ENCODE measurements at regions not wholly inside any gene's neighbourhood (a gene's known extent, or its start where the extent isn't known, plus 50 kb on each side); places are given as distances from the start of the nearest gene placed in this dataset.

GRCh38 chr10:58070956-58071355, 196.7 kb downstream of the IPMK start:
- H3K27ac ChIP-seq = no peak overlapping the region
- no peaks in the 10 kb centered on the region for H3K9me3 ChIP-seq
- no peaks in the 10 kb centered on the region for H3K36me3 ChIP-seq
- TF ChIP-seq POLR2A (IDR thresholded peaks at IDR 0.05) (no peak), POLR2AphosphoS5 (IDR thresholded peaks at IDR 0.05) (no peak), EP300 (IDR thresholded peaks at IDR 0.05) (no peak)
- TF ChIP-seq, protein P1, sequence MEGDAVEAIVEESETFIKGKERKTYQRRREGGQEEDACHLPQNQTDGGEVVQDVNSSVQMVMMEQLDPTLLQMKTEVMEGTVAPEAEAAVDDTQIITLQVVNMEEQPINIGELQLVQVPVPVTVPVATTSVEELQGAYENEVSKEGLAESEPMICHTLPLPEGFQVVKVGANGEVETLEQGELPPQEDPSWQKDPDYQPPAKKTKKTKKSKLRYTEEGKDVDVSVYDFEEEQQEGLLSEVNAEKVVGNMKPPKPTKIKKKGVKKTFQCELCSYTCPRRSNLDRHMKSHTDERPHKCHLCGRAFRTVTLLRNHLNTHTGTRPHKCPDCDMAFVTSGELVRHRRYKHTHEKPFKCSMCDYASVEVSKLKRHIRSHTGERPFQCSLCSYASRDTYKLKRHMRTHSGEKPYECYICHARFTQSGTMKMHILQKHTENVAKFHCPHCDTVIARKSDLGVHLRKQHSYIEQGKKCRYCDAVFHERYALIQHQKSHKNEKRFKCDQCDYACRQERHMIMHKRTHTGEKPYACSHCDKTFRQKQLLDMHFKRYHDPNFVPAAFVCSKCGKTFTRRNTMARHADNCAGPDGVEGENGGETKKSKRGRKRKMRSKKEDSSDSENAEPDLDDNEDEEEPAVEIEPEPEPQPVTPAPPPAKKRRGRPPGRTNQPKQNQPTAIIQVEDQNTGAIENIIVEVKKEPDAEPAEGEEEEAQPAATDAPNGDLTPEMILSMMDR (IDR thresholded peaks at IDR 0.05) = no peak
- no peaks in the 10 kb centered on the region for H3K4me1 ChIP-seq
- DNase-seq = no peak
- no peaks in the 10 kb centered on the region for H3K27me3 ChIP-seq
- WGBS, 2 donors = 86 to 87% methylated on average over 6 of the region's 6 CpGs
- intact Hi-C loops (cut with DNase I) = no loop called here
- H3K4me3 ChIP-seq = no peak overlapping the region

GRCh38 chr10:58068809-58069208, 198.9 kb downstream of the IPMK start:
- no peak for DNase-seq
- Histone ChIP-seq H3K36me3 (no peaks in the 10 kb centered on the region), H3K4me3 (no peak overlapping the region), H3K4me1 (no peaks in the 10 kb centered on the region), H3K9me3 (no peaks in the 10 kb centered on the region), H3K27me3 (no peaks in the 10 kb centered on the region), H3K27ac (no peak overlapping the region)
- no peak for TF ChIP-seq POLR2AphosphoS5 (IDR thresholded peaks at IDR 0.05)
- no peak for TF ChIP-seq EP300 (IDR thresholded peaks at IDR 0.05)
- no peak for TF ChIP-seq POLR2A (IDR thresholded peaks at IDR 0.05)
- TF ChIP-seq, protein P1 (IDR thresholded peaks at IDR 0.05) = no peak
- WGBS, 2 donors = 95 to 96% methylated on average over 2 of the region's 2 CpGs
- intact Hi-C loops (cut with DNase I) = loop anchor here (10.0 kb wide), 1 partner anchor 734 kb away; no protein-coding TSS in a partner anchor

DNA sequence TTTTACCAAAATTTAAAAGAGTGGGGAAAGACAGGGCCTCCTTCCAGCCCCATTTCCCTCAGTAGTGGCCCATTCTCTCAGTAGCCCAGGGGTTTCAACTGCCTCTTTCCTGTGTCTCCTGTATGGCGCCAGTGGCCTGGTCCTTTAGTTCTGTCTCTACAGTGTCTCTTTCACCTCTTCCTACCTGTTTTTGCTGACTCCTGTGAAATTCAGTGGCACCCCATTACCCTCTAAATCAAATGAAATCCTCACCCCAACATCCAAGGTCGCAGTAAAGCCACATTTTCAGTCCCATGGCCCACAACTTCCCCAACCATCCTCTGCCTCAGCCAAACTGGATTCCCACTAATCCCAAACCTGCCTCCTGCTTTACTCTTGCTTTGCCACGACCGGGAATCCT, 200.7 kb downstream of the IPMK start:
- Histone ChIP-seq H3K27me3 (no peaks in the 10 kb centered on the region), H3K4me3 (no peak overlapping the region), H3K4me1 (no peaks in the 10 kb centered on the region), H3K27ac (no peak overlapping the region), H3K36me3 (no peaks in the 10 kb centered on the region), H3K9me3 (no peaks in the 10 kb centered on the region)
- 62 to 86% methylated on average over 4 of the region's 4 CpGs for WGBS, 2 donors
- DNase-seq = no peak
- TF ChIP-seq POLR2AphosphoS5 (IDR thresholded peaks at IDR 0.05) = no peak
- TF ChIP-seq, protein P1 (IDR thresholded peaks at IDR 0.05) = no peak
- TF ChIP-seq EP300 (IDR thresholded peaks at IDR 0.05) = no peak
- no peak for TF ChIP-seq POLR2A (IDR thresholded peaks at IDR 0.05)
- intact Hi-C loops (cut with DNase I) = loop anchor here (10.0 kb wide), 1 partner anchor 732 kb away; no protein-coding TSS in a partner anchor

DNA sequence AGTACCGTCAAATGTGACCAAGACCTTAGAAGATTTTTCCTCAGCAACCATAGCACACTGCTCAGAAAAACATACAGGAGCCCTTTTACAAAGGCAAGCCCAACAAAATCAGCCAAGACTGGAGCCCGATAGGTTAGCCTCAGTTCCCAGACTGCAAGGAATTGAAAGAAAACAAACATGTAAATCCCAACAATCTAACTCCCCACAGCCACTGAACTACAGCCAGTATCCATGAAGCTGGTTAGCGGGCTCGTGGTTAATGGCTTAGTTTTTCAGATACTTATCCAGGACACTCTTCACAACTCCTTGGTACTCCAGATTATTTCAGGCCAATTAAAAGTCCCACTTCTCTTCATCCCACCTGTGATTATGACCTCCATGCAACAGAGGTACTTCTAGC, 201.6 kb downstream of the IPMK start:
- Histone ChIP-seq H3K9me3 (no peaks in the 10 kb centered on the region), H3K27me3 (no peaks in the 10 kb centered on the region), H3K36me3 (no peaks in the 10 kb centered on the region), H3K4me3 (no peak overlapping the region), H3K27ac (no peak overlapping the region), H3K4me1 (no peaks in the 10 kb centered on the region)
- intact Hi-C loops (cut with DNase I) = loop anchor here (10.0 kb wide), 1 partner anchor 731 kb away; no protein-coding TSS in a partner anchor
- TF ChIP-seq, protein P1 (IDR thresholded peaks at IDR 0.05) = no peak
- TF ChIP-seq EP300 (IDR thresholded peaks at IDR 0.05) = no peak
- no peak for TF ChIP-seq POLR2AphosphoS5 (IDR thresholded peaks at IDR 0.05)
- TF ChIP-seq POLR2A (IDR thresholded peaks at IDR 0.05) = no peak
- 62 to 72% methylated on average over 4 of the region's 4 CpGs for WGBS, 2 donors
- DNase-seq = no peak

DNA sequence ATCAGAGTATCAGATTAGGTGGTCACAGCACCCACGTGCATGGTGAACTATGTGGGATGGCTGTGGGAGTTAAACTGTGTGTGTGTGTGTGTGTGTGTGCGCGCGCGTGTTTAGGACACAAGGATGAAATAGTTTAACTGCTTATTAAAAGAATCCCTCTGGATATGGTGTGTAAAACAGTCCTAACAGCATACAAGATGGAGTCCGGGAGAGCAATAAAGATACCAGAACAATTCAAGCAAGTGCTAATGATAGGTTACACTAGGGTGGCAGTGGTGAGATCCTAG, 202.2 kb downstream of the IPMK start:
- 45 to 57% methylated on average over 6 of the region's 6 CpGs for WGBS, 2 donors
- intact Hi-C loops (cut with DNase I) = loop anchor here (10.0 kb wide), 1 partner anchor 731 kb away; no protein-coding TSS in a partner anchor
- Histone ChIP-seq H3K27ac (no peak overlapping the region), H3K36me3 (no peaks in the 10 kb centered on the region), H3K27me3 (no peaks in the 10 kb centered on the region), H3K9me3 (no peaks in the 10 kb centered on the region), H3K4me3 (no peak overlapping the region), H3K4me1 (no peaks in the 10 kb centered on the region)
- DNase-seq = no peak
- TF ChIP-seq, protein P1 (IDR thresholded peaks at IDR 0.05) = no peak
- no peak for TF ChIP-seq POLR2A (IDR thresholded peaks at IDR 0.05)
- no peak for TF ChIP-seq EP300 (IDR thresholded peaks at IDR 0.05)
- TF ChIP-seq POLR2AphosphoS5 (IDR thresholded peaks at IDR 0.05) = no peak

All from sigmoid colon (tissue), 6 donors.